ENCODE measurements at regions not wholly inside any gene's neighbourhood (a gene's known extent, or its start where the extent isn't known, plus 50 kb on each side); places are given as distances from the start of the nearest gene placed in this dataset.

DNA sequence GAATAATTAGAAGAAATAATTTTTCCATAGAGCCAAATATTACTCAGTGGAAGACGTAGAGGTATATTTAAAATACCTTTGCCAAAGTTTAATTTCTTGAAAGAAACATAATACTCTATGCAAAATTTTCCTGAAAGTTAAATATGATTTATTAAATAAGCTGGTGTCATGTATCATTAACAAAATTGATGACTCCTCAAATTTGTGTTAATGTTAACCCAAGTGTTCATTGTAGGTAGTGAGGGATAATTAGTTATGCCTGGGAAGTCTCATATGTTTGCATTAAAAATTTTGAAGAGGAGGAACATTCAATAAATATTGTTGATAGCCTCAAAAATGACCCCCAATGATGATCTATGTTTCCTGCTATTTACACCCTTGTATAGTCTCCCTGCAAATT is 292.7 kb upstream of the AMOT start:
- no peak for DNase-seq (ENCODE audit: low read depth)
- TF ChIP-seq, protein P1, sequence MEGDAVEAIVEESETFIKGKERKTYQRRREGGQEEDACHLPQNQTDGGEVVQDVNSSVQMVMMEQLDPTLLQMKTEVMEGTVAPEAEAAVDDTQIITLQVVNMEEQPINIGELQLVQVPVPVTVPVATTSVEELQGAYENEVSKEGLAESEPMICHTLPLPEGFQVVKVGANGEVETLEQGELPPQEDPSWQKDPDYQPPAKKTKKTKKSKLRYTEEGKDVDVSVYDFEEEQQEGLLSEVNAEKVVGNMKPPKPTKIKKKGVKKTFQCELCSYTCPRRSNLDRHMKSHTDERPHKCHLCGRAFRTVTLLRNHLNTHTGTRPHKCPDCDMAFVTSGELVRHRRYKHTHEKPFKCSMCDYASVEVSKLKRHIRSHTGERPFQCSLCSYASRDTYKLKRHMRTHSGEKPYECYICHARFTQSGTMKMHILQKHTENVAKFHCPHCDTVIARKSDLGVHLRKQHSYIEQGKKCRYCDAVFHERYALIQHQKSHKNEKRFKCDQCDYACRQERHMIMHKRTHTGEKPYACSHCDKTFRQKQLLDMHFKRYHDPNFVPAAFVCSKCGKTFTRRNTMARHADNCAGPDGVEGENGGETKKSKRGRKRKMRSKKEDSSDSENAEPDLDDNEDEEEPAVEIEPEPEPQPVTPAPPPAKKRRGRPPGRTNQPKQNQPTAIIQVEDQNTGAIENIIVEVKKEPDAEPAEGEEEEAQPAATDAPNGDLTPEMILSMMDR (IDR thresholded peaks at IDR 0.05; ENCODE audit: insufficient read depth, low read length) = no peak
- H3K4me3 ChIP-seq (ENCODE audit: low read depth, low read length) = no peak overlapping the region

DNA sequence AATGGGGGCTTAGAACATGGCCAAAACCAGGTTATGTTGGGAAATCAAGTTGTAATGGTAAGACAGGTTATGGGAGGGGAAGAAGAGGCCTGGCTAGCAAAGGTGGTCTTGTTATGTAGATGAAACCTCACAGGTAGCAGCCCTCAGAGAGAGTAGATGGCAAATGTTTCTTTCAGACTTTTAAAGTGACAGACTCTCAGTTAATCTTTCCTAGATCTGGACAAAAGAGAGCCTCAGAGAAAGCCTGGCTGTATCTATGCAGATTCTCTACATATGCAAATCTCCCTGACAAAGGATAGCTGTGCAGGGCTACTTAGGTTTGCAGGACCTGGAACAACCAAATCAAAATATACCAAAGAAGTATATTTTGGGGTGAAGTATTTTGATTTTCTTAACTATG is 284.1 kb upstream of the AMOT start:
- no peak overlapping the region for H3K4me3 ChIP-seq (ENCODE audit: low read depth, low read length)
- TF ChIP-seq, protein P1 (IDR thresholded peaks at IDR 0.05; ENCODE audit: insufficient read depth, low read length) = no peak
- no peak for DNase-seq (ENCODE audit: low read depth)

DNA sequence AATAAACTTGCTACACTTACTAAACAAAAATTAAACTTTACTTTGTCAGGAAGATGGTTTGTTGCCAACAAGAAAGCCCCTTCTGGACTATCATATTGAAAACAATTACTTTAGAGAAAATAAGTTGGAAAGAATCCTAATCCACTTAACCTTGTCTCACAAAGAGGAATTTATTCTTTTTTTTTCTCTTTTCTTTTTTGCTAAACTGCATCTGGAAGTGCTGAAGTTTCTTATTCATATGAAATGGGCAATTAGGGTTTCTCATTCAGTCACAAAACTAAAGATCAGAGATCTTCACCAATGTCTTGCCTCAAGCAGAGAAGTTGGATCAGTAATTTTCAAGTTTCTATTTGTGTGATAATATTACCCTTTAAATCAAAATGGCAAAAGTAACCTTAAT is 234.9 kb upstream of the AMOT start:
- DNase-seq (ENCODE audit: low read depth) = no peak
- no peak overlapping the region for H3K4me3 ChIP-seq (ENCODE audit: low read depth, low read length)
- TF ChIP-seq, protein P1 (IDR thresholded peaks at IDR 0.05; ENCODE audit: insufficient read depth, low read length) = no peak

DNA sequence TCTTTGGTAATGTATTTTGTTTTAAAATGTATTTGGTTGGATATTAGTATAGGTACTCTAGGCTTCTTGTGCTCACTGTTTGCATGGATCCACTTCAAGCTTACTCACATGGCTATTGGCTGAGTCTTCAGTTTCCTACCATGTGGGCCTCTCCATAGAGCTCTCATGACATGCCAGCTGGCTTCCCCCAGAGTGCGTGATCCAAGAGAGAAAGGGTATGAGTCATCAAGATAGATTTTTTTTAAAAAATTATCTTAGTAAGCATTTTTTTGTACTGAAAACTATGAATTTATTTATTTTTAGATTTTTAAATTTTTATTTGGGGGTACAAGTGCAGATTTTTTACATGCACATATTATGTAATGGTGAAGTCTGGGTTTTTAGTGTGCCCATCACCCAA is 219.1 kb upstream of the AMOT start:
- no peak for DNase-seq (ENCODE audit: low read depth)
- H3K4me3 ChIP-seq (ENCODE audit: low read depth, low read length) = no peak overlapping the region
- TF ChIP-seq, protein P1 (IDR thresholded peaks at IDR 0.05; ENCODE audit: insufficient read depth, low read length) = no peak

DNA sequence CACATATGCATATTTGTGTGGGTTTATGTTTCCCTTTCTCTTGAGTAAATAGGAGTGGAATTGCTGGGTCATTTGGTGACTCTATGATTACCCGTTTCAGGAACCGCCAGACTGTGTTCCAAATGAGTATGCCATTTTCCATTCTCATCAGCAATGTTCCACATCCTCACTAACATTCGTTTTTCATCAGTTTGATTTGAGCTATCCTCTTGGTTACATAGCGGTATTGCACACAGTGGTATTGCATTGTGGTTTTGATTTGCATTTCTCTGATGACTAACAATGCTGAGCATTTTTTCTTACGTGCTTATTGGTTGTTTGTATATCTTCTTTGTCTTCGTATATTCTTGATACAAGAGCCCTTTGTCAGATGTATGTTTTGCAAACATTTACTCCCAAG is 218.0 kb upstream of the AMOT start:
- TF ChIP-seq, protein P1 (IDR thresholded peaks at IDR 0.05; ENCODE audit: insufficient read depth, low read length) = no peak
- H3K4me3 ChIP-seq (ENCODE audit: low read depth, low read length) = no peak overlapping the region
- DNase-seq (ENCODE audit: low read depth) = no peak

DNA sequence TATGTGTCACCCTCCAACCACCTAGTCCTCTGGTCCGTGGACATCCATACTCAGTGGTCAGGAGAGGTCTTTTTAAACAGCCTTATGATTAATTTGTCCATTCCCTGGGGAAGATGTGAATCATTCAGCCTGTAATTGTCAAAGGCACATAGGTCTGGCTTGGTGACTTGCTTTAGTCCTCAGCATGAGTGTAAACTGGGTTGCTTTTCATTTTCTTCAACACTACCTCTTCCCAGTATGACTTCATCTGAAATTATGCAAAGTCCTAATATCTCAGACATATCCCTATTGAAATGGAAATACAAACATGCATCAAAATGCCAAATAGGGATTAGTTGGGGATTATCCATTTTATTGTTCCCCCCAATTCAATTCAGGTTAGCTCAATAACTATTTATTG is 208.3 kb upstream of the AMOT start:
- TF ChIP-seq, protein P1 (IDR thresholded peaks at IDR 0.05; ENCODE audit: insufficient read depth, low read length) = no peak
- H3K4me3 ChIP-seq (ENCODE audit: low read depth, low read length) = no peak overlapping the region
- DNase-seq (ENCODE audit: low read depth) = no peak

DNA sequence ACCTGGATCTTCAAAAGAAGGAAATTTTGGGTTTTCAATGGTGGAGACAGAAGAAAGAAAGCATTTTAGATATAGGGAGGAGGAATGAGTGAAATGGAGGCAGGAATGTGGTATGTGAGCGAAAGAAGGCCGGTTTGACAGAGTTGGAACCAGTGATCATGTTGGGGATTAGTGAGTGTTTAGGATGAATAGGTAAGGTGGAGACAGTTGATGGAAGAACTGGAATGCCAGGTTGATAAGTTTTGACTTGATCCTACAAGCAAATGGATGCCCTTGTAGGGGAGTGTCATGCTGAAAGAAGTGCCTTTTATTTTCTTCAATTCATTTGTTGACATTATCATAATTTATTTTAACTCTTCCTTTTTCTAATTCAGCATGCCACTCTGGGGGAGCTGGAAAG is 207.8 kb upstream of the AMOT start:
- H3K4me3 ChIP-seq (ENCODE audit: low read depth, low read length) = no peak overlapping the region
- TF ChIP-seq, protein P1 (IDR thresholded peaks at IDR 0.05; ENCODE audit: insufficient read depth, low read length) = no peak
- DNase-seq (ENCODE audit: low read depth) = no peak
